ENCODE measurements at regions not wholly inside any gene's neighbourhood (a gene's known extent, or its start where the extent isn't known, plus 50 kb on each side); places are given as distances from the start of the nearest gene placed in this dataset.

- DNase-seq (ENCODE audit: low spot score): no peak
Observed at GRCh38 chr2:117714745-117715417, 99.6 kb upstream of the DDX18 start.

- no peak for DNase-seq (ENCODE audit: low spot score)
Observed at GRCh38 chr2:117716505-117716904, 98.0 kb upstream of the DDX18 start.

GRCh38 chr2:117717072-117717471 lies 97.4 kb upstream of the DDX18 start:
- no peak for DNase-seq (ENCODE audit: low spot score)

GRCh38 chr2:117718048-117718447 lies 96.4 kb upstream of the DDX18 start:
- DNase-seq (ENCODE audit: low spot score): no peak

GRCh38 chr2:117720765-117721164 lies 93.7 kb upstream of the DDX18 start:
- DNase-seq (ENCODE audit: low spot score): no peak

GRCh38 chr2:117723483-117723882 lies 91.0 kb upstream of the DDX18 start:
- no peak for DNase-seq (ENCODE audit: low spot score)

- no peak for DNase-seq (ENCODE audit: low spot score)
Observed at GRCh38 chr2:117723888-117724434, 90.5 kb upstream of the DDX18 start.

- DNase-seq (ENCODE audit: low spot score): no peak
Observed at GRCh38 chr2:117726747-117727146, 87.7 kb upstream of the DDX18 start.

- DNase-seq (ENCODE audit: low spot score): no peak
Observed at GRCh38 chr2:117737846-117738245, 76.6 kb upstream of the DDX18 start.

GRCh38 chr2:117738991-117739839 lies 75.3 kb upstream of the DDX18 start:
- DNase-seq (ENCODE audit: low spot score): no peak

- DNase-seq (ENCODE audit: low spot score): no peak
Observed at GRCh38 chr2:117745537-117745936, 69.0 kb upstream of the DDX18 start.

- no peak for DNase-seq (ENCODE audit: low spot score)
Observed at GRCh38 chr2:117755768-117756167, 58.7 kb upstream of the DDX18 start.

GRCh38 chr2:117760916-117761315 lies 53.6 kb upstream of the DDX18 start:
- DNase-seq (ENCODE audit: low spot score): no peak

GRCh38 chr2:117762454-117762853 lies 52.0 kb upstream of the DDX18 start:
- DNase-seq (ENCODE audit: low spot score): no peak

- DNase-seq (ENCODE audit: low spot score): no peak
Observed at GRCh38 chr2:117763804-117764203, 50.7 kb upstream of the DDX18 start.
